ENCODE measurements at regions not wholly inside any gene's neighbourhood (a gene's known extent, or its start where the extent isn't known, plus 50 kb on each side); places are given as distances from the start of the nearest gene placed in this dataset.
"Not testable (repeated sequence)": the region's sequence is repeated elsewhere in the genome, so short reads cannot be mapped to it uniquely, and the experiment has no call there.

GRCh38 chr2:76247006-76247405 lies 536.3 kb upstream of the GCFC2 start:
- DNase-seq, result no peak

- DNase-seq, result no peak
Observed at GRCh38 chr2:76211991-76212985, 501.6 kb upstream of the GCFC2 start.

GRCh38 chr2:76210551-76210950 lies 499.8 kb upstream of the GCFC2 start:
- DNase-seq, result no peak

GRCh38 chr2:76204048-76204447 lies 493.3 kb upstream of the GCFC2 start:
- no peak for DNase-seq

- DNase-seq, result no peak
Observed at GRCh38 chr2:76202866-76203265, 492.2 kb upstream of the GCFC2 start.

- peak; percentile 77 for DNase-seq
Observed at GRCh38 chr2:76197842-76198448, 487.2 kb upstream of the GCFC2 start.

- DNase-seq, result no peak
Observed at GRCh38 chr2:76197428-76197827, 486.7 kb upstream of the GCFC2 start.

- DNase-seq, result no peak
Observed at GRCh38 chr2:76194031-76194775, 483.5 kb upstream of the GCFC2 start.

- no peak for DNase-seq
Observed at GRCh38 chr2:76193089-76193488, 482.4 kb upstream of the GCFC2 start.

GRCh38 chr2:76188334-76189008 lies 477.8 kb upstream of the GCFC2 start:
- no peak for DNase-seq

- DNase-seq, result no peak
Observed at GRCh38 chr2:76187415-76187814, 476.7 kb upstream of the GCFC2 start.

- DNase-seq, result no peak
Observed at GRCh38 chr2:76180676-76181075, 470.0 kb upstream of the GCFC2 start.

- no peak for DNase-seq
Observed at GRCh38 chr2:76178610-76179009, 467.9 kb upstream of the GCFC2 start.

GRCh38 chr2:76175295-76175694 lies 464.6 kb upstream of the GCFC2 start:
- DNase-seq, result no peak

- no peak for DNase-seq
Observed at GRCh38 chr2:76174505-76174904, 463.8 kb upstream of the GCFC2 start.

GRCh38 chr2:76173206-76173605 lies 462.5 kb upstream of the GCFC2 start:
- DNase-seq, result not testable (repeated sequence)

- DNase-seq, result not testable (repeated sequence)
Observed at GRCh38 chr2:76172154-76172595, 461.5 kb upstream of the GCFC2 start.

- no peak for DNase-seq
Observed at GRCh38 chr2:76170856-76171255, 460.1 kb upstream of the GCFC2 start.

GRCh38 chr2:76170009-76170384 lies 459.3 kb upstream of the GCFC2 start:
- DNase-seq, result no peak

- DNase-seq, result no peak
Observed at GRCh38 chr2:76169276-76170008, 458.7 kb upstream of the GCFC2 start.

- no peak for DNase-seq
Observed at GRCh38 chr2:76163860-76164259, 453.1 kb upstream of the GCFC2 start.

GRCh38 chr2:76160670-76161069 lies 450.0 kb upstream of the GCFC2 start:
- no peak for DNase-seq
